Heart left ventricle (tissue), 13 donors: ENCODE measurements at regions not wholly inside any gene's neighbourhood (a gene's known extent, or its start where the extent isn't known, plus 50 kb on each side); places are given as distances from the start of the nearest gene placed in this dataset.

Experiments
- CTCF ChIP-seq, 12 donors: fragments of 200-600 bp; sonication (generic) in 4 of 12; IDR thresholded peaks; one replicate each; pipeline versions ENCODE4 v1.5.0 to v1.8.0; 2018 to 2022; ENCODE audit warnings: antibody characterized with exemption in 12 of 12, mild to moderate bottlenecking in 5 of 12
- POLR2A ChIP-seq, 2 donors: fragments of 450-650 bp; IDR thresholded peaks; one replicate each; pipeline ENCODE4 v1.6.1; 2017; ENCODE audit warnings: antibody characterized with exemption in 2 of 2, mild to moderate bottlenecking in 2 of 2, moderate library complexity in 2 of 2
- donor health status: ischemic (EF 13 %, LVEDD 7.1; RV severe dilation, severe dysfunction).
- donor health status: DM: no; HTN: yes; CAD: no.
- donor health status: DM: no; HTN: no; CAD: no.
- donor health status: ischemic (EF 25% LVEDD 6.9; RV normal size, moderate dysfunction).
- donor health status: ischemic (EF 25% LVEDD 5.7; RV mildly dilated, moderate dysfunction).
- donor health status: ischemic (EF 35%, LVEDD 5.7; RV mildly dilated, moderate dysfunction).
- donor health status: nonischemic (EF 11% LVEDD 7.7; RV severe dilation, severe dysfunction).
- donor health status: DM: yes; HTN: yes; CAD: no.
- donor health status: PGD.
- donor health status: ischemic (EF 29% LVEDD 5.4; RV normal size, mild dysfunction).
- donor health status: nonischemic (EF 23%, LVEDD 6.1; RV moderate dilation, normal function).

- TF ChIP-seq CTCF (IDR thresholded peaks at IDR 0.05) (no peak), POLR2A (IDR thresholded peaks at IDR 0.05) (no peak)
Measured at GRCh38 chr20:52826722-52827121, 145.4 kb upstream of the TSHZ2 start.
